ENCODE measurements at regions not wholly inside any gene's neighbourhood (a gene's known extent, or its start where the extent isn't known, plus 50 kb on each side); places are given as distances from the start of the nearest gene placed in this dataset.

DNA sequence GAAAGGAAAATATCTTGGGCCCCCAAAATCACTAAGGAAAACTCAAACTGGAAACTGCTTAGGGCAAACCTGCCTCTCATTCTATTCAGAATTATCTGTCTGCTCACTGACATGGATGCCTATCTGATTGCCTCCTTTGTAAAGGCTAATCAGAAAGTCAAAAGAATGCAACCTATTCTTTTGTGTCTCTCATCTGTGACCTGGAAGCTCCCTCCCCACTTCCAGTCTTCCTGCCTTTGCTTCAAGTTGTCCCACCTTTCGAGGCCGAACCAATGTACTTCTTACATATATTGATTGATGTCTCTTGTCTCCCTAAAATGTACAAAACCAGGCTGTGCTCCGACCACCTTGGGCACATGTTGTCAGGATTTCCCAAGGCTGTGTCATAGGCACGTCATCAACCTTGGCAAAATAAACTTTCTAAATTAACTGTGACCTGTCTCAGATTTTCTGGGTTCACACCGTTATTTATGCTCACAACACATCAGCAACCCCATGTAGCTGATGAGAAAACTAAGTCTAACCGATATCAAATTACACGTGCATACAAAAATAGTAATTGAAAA is 302.3 kb upstream of the NRIP1 start (continued):
- TF ChIP-seq, protein P1, sequence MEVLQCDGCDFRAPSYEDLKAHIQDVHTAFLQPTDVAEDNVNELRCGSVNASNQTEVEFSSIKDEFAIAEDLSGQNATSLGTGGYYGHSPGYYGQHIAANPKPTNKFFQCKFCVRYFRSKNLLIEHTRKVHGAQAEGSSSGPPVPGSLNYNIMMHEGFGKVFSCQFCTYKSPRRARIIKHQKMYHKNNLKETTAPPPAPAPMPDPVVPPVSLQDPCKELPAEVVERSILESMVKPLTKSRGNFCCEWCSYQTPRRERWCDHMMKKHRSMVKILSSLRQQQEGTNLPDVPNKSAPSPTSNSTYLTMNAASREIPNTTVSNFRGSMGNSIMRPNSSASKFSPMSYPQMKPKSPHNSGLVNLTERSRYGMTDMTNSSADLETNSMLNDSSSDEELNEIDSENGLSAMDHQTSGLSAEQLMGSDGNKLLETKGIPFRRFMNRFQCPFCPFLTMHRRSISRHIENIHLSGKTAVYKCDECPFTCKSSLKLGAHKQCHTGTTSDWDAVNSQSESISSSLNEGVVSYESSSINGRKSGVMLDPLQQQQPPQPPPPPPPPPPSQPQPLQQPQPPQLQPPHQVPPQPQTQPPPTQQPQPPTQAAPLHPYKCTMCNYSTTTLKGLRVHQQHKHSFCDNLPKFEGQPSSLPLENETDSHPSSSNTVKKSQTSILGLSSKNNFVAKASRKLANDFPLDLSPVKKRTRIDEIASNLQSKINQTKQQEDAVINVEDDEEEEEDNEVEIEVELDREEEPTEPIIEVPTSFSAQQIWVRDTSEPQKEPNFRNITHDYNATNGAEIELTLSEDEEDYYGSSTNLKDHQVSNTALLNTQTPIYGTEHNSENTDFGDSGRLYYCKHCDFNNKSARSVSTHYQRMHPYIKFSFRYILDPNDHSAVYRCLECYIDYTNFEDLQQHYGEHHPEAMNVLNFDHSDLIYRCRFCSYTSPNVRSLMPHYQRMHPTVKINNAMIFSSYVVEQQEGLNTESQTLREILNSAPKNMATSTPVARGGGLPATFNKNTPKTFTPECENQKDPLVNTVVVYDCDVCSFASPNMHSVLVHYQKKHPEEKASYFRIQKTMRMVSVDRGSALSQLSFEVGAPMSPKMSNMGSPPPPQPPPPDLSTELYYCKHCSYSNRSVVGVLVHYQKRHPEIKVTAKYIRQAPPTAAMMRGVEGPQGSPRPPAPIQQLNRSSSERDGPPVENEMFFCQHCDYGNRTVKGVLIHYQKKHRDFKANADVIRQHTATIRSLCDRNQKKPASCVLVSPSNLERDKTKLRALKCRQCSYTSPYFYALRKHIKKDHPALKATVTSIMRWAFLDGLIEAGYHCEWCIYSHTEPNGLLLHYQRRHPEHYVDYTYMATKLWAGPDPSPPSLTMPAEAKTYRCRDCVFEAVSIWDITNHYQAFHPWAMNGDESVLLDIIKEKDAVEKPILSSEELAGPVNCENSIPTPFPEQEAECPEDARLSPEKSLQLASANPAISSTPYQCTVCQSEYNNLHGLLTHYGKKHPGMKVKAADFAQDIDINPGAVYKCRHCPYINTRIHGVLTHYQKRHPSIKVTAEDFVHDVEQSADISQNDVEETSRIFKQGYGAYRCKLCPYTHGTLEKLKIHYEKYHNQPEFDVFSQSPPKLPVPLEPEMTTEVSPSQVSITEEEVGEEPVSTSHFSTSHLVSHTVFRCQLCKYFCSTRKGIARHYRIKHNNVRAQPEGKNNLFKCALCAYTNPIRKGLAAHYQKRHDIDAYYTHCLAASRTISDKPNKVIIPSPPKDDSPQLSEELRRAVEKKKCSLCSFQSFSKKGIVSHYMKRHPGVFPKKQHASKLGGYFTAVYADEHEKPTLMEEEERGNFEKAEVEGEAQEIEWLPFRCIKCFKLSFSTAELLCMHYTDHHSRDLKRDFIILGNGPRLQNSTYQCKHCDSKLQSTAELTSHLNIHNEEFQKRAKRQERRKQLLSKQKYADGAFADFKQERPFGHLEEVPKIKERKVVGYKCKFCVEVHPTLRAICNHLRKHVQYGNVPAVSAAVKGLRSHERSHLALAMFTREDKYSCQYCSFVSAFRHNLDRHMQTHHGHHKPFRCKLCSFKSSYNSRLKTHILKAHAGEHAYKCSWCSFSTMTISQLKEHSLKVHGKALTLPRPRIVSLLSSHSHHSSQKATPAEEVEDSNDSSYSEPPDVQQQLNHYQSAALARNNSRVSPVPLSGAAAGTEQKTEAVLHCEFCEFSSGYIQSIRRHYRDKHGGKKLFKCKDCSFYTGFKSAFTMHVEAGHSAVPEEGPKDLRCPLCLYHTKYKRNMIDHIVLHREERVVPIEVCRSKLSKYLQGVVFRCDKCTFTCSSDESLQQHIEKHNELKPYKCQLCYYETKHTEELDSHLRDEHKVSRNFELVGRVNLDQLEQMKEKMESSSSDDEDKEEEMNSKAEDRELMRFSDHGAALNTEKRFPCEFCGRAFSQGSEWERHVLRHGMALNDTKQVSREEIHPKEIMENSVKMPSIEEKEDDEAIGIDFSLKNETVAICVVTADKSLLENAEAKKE (CRISPR knock-in tag; IDR thresholded peaks at IDR 0.05): peak; percentile 65; the same call in 1 of the 2 replicates

DNA sequence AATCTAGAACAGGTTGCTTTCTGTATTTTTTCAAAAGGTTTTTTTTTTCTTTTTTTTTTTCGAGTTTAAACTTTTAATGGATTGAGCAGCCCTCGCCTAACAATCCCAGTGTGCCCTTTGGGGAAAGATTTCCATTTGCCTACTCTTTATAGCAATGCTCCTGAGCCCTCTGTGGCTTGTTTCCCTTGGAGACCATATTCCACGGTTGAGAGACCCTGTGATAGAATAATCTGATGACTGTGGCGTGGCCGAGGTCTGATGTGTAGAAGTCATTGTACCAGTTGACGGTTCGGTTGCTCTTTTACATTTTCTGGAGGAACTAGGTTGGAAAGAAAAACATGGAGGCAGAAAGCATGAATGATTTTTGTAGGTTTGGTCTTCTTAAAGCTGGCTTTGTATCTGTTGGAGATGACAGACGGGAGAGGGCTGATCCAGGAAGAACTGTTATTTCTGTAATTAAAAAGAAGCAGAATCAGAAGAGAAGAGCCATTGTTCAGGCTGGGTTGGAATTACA is 305.7 kb upstream of the NRIP1 start:
- Histone ChIP-seq H4K20me1 (replicated peaks; ENCODE audit: insufficient read depth) (no peaks in the 10 kb centered on the region), H3K4me3 (no peak overlapping the region), H3K27ac (ENCODE audit: low read depth) (no peak overlapping the region), H2AFZ (no peak overlapping the region), H3K27me3 (ENCODE audit: insufficient read depth) (no peaks in the 10 kb centered on the region), H3K4me1 (ENCODE audit: insufficient read depth) (peaks cover 8% of the 10 kb centered on the region; the same call in 1 of the 2 replicates), H3K4me2 (no peak overlapping the region), H3K79me2 (replicated peaks; ENCODE audit: insufficient read depth) (no peaks in the 10 kb centered on the region), H3K36me3 (ENCODE audit: insufficient read depth) (peaks cover 5% of the 10 kb centered on the region; the same call in 1 of the 2 replicates), H3F3A (replicated peaks; ENCODE audit: low read depth) (no peaks in the 10 kb centered on the region), H3K9me2 (ENCODE audit: insufficient read depth) (peaks cover 9% of the 10 kb centered on the region; the same call in 1 of the 2 replicates)
- DNase-seq (ENCODE audit: low spot score) (no peak), ATAC-seq (no peak)
- H3K27ac Mint-ChIP-seq: no peak overlapping the region
- H3K36me3 Mint-ChIP-seq (ENCODE audit: low read depth): peaks cover 21% of the 10 kb centered on the region
- peaks cover 2% of the 10 kb centered on the region for H3K27me3 Mint-ChIP-seq (ENCODE audit: insufficient read depth, low read depth, poor library complexity)
- no peak for TF ChIP-seq ZNF114 (CRISPR knock-in tag; IDR thresholded peaks at IDR 0.05)
- TF ChIP-seq JUNB (IDR thresholded peaks at IDR 0.05; ENCODE audit: unreplicated experiment): no peak
- TF ChIP-seq CREB1 (CRISPR knock-in tag; IDR thresholded peaks at IDR 0.05; ENCODE audit: low read depth): no peak
- TF ChIP-seq EZH2phosphoT487 (IDR thresholded peaks at IDR 0.05; ENCODE audit: unreplicated experiment): no peak
- peaks cover 17% of the 10 kb centered on the region; the same call in 2 of the 3 replicates for H3K4me1 Mint-ChIP-seq
- no peak overlapping the region for H3K4me3 Mint-ChIP-seq
- peaks cover 24% of the 10 kb centered on the region for H3K9me3 Mint-ChIP-seq

All from GM23338 (cell line).